GM21825 (cell line): ENCODE measurements at regions not wholly inside any gene's neighbourhood (a gene's known extent, or its start where the extent isn't known, plus 50 kb on each side); places are given as distances from the start of the nearest gene placed in this dataset.

Source experiments
- ATAC-seq: cut with Tn5 transposase; IDR thresholded peaks from one replicate; pipeline ENCODE4 v1.9.1; 2021; ENCODE audit warnings: mild to moderate bottlenecking, moderate library complexity; ENCODE audit not compliant: unreplicated experiment

- ATAC-seq: no peak
Measured at GRCh38 chr20:18957328-18957727, 143.7 kb downstream of the SCP2D1 start.

DNA sequence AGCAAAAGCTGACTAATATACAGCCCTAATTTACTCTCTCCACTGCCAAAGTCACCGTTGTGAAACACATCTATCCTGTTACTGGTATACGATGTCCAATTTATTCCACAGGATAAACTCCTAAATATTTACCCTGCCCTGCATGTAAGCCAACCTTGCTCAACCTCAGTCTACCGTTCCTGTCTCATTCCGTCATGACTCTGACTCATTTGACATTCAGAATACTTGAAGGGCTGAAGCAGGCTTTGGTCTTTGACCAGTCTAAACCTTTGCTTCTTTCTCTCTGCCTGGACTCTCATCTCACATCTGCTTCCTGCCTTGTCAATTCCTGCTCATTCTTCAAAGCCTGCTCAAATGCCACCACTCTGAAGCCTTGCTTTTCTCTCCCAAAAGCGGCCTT, 157.5 kb downstream of the SCP2D1 start:
- no peak for ATAC-seq

DNA sequence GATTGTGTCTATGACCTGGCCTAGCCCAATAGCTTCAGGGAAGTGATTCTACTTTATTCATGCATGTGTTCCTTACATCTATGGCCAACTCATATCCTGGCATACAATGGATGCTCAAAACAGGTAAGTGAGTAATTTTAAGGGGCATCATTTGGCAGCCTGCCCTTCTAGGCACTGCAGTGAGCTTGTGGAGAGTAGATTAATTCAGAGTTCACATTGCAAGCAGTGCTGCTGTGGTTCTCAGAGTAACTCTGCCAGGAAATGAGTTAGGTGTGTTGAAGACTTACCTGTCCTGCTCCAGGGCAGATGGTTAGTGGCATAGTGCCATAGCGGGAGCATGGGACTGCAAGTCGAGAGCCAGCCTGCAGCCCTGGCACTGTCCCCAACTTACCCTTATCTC, 158.0 kb downstream of the SCP2D1 start:
- no peak for ATAC-seq

DNA sequence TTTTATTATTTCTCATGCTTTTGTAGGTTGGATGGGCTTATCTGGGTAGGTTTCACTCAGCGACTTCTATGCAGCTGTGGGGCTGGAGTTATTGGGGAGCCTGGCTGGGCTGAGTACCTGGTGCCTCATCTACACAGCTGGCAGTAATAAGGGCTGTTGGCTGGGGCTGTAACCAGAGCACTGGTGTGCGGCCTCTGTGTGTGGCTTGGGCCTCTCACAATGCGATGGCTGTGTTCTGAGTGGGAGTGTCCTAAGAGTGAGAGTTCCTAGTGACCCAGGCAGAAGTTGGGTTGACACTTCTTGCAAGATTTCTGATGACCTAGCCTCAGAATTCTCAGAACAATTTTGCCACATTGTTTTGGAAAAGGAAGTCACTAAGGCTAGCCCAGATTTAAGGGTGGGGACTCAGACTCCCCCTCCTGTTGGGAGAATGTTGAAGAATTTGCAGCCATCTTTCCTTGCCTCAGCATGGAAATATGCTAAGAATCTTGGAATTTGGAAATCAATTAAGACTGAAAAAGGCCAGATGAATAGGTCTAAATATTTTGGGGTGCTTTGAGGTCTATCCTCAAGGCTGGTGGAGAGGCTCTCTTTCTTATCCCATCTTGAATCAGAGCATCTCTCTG, 158.8 kb downstream of the SCP2D1 start:
- no peak for ATAC-seq

DNA sequence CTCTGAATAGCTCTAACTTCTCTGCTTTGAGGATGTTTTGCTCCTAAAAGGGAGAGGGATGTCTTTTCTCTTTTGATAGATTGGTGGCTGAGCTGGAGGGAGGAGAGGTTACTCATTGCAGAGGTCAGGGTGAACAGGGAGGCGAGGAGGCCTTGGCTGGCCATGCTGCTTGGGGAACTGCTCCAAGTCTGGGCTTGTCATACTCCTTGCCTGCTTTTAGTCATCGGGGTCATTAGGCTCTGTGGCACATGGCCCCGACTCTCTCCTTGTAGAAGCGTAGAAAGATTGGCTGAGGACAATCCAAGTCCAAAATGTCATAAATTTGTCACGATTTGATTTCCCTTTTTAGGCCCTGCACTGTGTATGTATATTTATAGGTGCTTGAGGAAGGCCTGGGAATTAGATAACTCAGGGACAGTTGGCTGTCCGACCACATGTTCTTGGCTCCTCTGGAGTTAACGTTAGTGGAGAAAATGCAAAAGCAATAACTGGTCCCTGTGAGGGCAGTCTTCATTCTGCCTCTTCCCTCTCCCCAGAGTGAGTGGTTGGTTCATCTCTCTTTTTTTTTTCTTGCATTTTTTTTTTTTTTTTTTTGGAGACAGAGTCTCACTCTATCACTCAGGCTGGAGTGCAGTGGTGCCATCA, 160.1 kb downstream of the SCP2D1 start:
- ATAC-seq: no peak

- ATAC-seq: no peak
Measured at GRCh38 chr20:18974660-18975059, 161.1 kb downstream of the SCP2D1 start.

DNA sequence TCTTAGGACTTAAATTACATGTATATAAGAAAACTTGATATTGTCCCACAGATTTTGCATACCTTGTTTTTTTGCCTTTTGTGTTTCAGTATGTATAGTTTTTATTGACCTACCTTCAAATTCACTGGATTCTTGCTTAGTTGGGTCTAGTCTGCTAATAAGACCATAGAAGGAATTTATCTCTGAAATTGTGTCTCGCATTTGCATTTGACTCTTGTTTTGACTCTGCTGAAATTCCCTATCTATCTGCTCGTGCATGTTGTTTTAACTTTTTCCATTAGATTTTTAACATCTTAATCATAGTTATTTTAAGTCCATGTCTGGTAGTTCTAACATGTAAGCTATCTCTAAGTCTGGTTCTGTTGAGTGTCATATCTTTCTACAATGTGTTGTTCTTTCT, 163.9 kb downstream of the SCP2D1 start:
- no peak for ATAC-seq

GRCh38 chr20:18978311-18978710, 164.7 kb downstream of the SCP2D1 start:
- ATAC-seq: no peak

- ATAC-seq: no peak
Measured at GRCh38 chr20:18979132-18979531, 165.5 kb downstream of the SCP2D1 start.

GRCh38 chr20:18981962-18982539, 168.5 kb downstream of the SCP2D1 start:
- ATAC-seq: no peak

DNA sequence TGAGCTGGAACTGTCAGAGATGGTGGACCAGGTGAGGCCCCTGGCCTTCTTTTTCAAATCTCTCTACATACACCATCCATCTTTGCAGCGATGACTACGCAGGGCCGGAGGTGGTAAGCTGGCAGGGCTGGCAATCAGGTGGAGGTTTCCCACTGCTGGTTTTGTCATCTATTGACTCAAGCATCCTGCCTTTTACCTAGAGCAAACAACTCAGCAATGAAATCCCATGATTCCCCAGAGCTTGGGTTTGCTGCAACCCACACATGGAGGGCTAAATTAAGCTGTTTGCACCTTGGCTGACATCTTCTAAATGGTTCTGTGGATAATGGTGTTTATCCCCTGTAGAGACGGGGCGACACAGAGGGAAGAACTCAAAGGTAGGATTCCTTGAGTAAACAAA, 170.2 kb downstream of the SCP2D1 start:
- ATAC-seq: no peak

GRCh38 chr20:18984238-18985200, 170.9 kb downstream of the SCP2D1 start:
- no peak for ATAC-seq

GRCh38 chr20:18985551-18985950, 172.0 kb downstream of the SCP2D1 start:
- no peak for ATAC-seq

DNA sequence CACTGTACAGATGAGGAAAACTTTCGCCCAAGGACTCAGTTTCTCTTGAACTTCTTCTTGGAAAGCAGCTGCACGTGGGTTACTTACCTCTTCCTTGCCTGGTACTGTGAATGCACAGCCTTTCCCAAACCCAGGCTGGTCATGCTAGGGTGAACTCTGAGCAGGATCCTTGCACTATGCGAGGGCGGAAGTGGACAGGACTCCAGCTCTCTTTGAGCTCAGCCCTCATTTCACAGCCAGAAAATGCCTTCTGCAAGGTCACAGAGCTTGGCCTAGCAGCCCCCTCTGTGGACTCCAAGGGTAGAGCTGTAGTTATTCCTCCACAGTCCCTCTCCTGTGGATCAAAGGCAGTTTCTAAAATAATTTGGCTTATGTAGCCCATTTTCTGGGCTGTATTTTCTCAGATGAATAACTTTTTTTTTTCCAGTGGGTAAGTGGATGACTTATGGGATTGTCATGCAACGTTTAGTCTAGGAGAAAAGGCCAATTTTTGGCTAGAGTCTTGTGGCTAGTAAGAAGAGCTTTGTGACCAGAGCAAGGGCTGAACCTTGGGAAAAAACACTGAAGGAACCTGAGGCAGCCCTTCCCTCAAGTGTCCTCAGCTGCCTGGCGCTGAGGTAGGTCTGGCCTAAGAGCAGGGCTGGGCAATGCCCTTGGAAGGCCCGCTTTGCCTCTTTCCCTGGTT, 172.7 kb downstream of the SCP2D1 start:
- no peak for ATAC-seq

DNA sequence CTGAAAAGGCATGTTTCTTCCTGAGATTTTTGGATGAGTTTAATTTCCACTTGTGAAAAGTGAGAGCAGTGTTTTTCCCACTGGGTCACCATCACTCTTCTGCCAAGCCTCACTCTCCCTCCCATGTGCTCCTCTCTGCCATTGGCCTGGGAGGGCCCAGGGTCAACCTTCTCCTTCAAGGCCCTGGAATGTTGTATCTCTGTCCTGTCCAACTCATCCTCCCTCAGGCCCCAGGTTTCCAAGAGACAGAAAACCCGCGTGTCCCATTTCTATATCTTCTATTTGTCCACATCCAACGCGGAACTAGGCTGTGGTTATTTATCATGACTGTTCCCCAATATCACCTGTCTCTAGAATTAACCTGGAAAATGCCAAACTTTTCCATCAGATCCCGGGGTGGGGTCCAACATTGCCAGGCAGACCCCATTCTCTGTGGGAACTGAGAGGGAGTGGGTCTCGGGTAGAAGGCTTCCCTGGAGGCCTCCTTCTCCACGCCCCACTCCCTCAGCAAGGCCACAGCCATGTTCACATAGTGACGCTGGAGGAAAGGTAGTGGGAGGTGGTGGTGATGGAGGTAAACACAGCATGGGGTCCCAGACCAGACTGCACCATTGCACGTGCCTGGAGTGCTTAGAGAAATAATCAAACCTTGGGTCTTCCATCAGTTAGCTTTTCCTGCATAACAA, 173.5 kb downstream of the SCP2D1 start:
- ATAC-seq: no peak

DNA sequence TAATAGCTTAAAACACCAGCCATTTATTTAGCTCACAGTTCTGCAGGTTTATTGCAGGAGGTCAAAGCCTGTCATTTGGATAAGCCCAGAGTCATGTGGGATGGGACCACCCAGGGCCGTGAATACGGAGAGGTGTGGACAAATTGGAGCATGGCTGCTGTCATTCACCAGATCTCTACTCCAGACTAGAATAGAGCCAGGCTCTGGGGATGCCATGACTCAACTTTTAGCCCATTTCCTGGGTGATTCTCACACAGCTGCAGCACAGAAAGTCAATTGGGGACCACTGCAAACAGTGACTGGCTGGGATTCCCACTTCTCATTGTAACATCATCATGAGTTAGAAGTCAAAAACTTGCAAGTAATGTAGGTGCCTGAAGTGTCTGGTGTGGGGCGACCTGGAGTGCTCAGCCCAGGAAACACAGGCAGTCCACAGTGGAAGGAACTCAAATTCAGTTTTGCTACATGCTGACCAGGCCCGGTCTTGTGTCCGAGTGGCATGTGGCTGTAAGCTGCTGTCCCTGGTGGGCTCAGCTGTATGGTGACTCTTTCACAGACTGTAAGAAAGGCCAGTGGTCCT, 174.3 kb downstream of the SCP2D1 start:
- ATAC-seq: no peak

DNA sequence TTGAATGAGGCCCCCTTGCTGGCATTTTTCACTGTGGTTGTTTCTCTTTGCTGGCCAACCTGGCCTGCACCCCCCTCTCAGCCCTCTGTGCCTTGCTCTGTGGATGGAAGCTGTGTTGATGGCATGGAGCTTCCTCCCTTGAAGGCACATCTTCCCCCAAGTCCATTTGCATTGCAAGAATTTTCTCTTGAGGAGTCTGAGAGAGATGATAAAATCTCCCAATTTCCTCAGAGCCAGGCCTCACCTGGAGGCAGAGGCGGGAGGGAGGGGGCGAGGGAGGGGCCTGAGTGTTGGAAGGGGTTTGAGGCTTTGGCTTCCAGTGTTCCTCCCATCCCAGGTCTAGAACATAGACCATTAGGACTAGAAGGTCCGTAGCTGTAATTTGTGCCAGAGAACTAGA, 175.1 kb downstream of the SCP2D1 start:
- no peak for ATAC-seq

GRCh38 chr20:18989736-18990474, 176.3 kb downstream of the SCP2D1 start:
- ATAC-seq: no peak

DNA sequence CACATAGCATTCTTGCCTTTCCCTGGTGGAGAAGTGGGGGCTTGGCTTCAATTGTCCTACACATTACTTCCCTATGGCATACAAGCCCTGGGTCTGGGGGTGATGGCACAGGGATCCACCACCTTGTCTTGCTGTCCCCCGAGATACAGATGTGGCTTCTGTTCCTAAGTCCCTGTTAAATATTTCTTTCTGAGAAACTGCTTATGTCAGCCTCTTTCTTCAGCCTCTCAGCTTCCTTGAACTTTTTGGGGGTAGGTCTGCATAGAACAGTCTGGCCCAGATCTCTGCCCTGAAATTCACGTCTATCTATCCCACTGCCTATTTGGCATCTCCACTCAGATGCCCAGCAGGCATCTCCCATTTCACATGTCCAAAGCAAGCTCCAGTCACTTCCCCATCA, 177.4 kb downstream of the SCP2D1 start:
- ATAC-seq: no peak
